GM06990 (cell line): ENCODE measurements at regions not wholly inside any gene's neighbourhood (a gene's known extent, or its start where the extent isn't known, plus 50 kb on each side); places are given as distances from the start of the nearest gene placed in this dataset.

Source experiments
- DNase-seq: peaks from one replicate; pipeline ENCODE4 v3.0.0-alpha.2; 2011; ENCODE audit not compliant: insufficient read length; ENCODE audit errors: extremely low read depth
- H3K27me3 ChIP-seq: replicated peaks from 2 replicates; pipeline ENCODE4 v1.6.0; 2011; ENCODE audit warnings: low read length; ENCODE audit not compliant: control insufficient read depth, insufficient read depth
- H3K36me3 ChIP-seq: 2 replicates; pipeline ENCODE4 v1.5.1; 2011; ENCODE audit warnings: low read length; ENCODE audit not compliant: control insufficient read depth, insufficient read depth
- H3K4me3 ChIP-seq: replicated peaks from 2 replicates; pipeline ENCODE4 v1.5.1; 2011; ENCODE audit warnings: low read depth, mild to moderate bottlenecking, control low read depth, low read length
- CTCF ChIP-seq: IDR thresholded peaks from 2 replicates; pipeline ENCODE4 v1.5.1; 2011; ENCODE audit warnings: low read length, control low read depth, mild to moderate bottlenecking, inconsistent platforms; ENCODE audit not compliant: insufficient read depth, poor library complexity, severe bottlenecking

- H3K4me3 ChIP-seq, result no peak overlapping the region
- no peaks in the 10 kb centered on the region for H3K36me3 ChIP-seq
- no peak for TF ChIP-seq CTCF
- DNase-seq, result no peak
- H3K27me3 ChIP-seq, result no peaks in the 10 kb centered on the region
These were observed 348.7 kb downstream of the ZIC1 start for GRCh38 chr3:147757866-147758265.

DNA sequence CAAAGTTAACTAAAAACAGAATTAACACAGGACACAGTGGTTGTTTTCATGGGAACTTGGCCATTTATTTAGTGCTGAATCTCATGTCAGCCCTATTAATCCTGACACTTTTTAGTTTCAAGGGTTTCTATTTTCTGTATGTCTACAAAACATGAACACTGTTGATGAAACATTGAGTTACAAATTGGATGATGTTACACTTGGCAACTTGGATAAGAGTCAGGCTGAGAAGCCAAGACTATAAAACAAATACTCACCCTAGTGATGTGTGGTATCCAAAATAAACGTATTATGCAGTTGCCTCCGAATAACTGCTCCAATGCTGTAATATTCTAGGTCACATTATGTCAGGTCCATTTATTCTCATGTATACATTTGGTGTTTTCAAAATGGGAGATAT is 349.6 kb downstream of the ZIC1 start:
- no peak for TF ChIP-seq CTCF
- Histone ChIP-seq H3K27me3 (no peaks in the 10 kb centered on the region), H3K4me3 (no peak overlapping the region), H3K36me3 (no peaks in the 10 kb centered on the region)
- DNase-seq, result no peak

DNA sequence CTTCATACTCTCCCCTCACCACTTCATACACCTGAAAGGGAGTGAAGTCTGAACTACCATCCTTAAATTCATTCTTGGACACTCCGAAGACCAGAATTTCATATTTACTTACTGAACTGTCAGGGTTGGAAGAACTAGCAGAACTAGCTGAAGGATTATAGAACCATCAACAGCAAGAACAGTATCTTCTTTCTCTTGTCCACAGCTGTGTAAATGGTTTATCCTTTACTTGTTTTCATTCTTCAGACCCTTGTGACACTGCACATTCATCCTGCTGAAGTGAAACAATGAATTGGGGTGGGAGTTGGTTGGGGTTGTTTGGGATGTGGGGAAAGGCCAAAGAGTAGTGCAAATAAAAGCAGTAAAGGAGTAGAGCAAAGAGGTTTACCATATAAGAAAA is 350.9 kb downstream of the ZIC1 start:
- no peaks in the 10 kb centered on the region for H3K36me3 ChIP-seq
- TF ChIP-seq CTCF, result no peak
- H3K4me3 ChIP-seq, result no peak overlapping the region
- DNase-seq, result no peak
- H3K27me3 ChIP-seq, result no peaks in the 10 kb centered on the region

- Histone ChIP-seq H3K36me3 (no peaks in the 10 kb centered on the region), H3K27me3 (no peaks in the 10 kb centered on the region), H3K4me3 (no peak overlapping the region)
- TF ChIP-seq CTCF, result no peak
- DNase-seq, result no peak
These were observed 351.8 kb downstream of the ZIC1 start for GRCh38 chr3:147760941-147761340.

DNA sequence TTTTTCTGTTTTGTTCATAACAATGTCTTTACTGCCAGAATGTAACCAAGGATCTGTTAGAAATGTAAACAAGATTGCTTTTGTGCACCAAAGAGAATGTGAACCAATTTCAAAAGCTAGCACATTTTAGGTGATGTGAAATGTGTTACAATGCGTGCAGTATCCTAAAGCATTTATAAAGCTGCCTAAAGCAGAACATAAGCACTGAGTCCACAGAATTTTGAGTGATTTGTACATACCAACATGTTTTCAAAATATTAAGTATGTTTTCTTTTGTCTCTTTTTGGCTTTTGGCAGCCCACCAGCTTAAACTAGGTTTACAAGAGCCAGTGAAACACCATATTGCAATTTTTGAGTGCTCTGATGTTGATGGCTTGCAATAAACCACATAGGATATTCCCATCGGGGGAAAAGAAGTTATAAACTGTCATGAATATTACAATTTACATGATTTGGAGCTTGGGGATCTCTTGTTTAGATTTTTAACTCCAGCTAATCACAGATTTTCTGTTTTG is 364.0 kb downstream of the ZIC1 start:
- Histone ChIP-seq H3K36me3 (no peaks in the 10 kb centered on the region), H3K27me3 (no peaks in the 10 kb centered on the region), H3K4me3 (no peak overlapping the region)
- DNase-seq, result no peak
- TF ChIP-seq CTCF, result no peak

DNA sequence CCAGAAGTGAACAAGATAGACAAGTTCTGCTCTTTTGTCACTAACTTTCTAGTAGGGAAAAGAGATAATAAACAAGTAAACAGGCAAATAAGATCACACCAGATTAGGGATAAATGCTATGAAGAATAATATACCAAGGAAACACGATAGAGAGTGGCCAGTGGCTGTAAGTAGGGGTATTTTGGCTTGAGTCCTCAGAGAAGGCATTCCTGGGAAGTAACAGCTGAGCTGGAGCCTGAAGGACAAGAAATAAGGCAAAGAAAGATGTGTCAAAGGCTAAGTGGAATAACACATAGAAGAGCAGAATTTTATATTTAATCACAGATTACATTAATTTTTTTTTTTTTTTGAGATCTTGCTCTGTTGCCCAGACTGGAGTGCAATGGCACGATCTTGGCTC is 366.2 kb downstream of the ZIC1 start:
- H3K27me3 ChIP-seq, result no peaks in the 10 kb centered on the region
- DNase-seq, result no peak
- no peaks in the 10 kb centered on the region for H3K36me3 ChIP-seq
- no peak overlapping the region for H3K4me3 ChIP-seq
- no peak for TF ChIP-seq CTCF
